ENCODE measurements at regions not wholly inside any gene's neighbourhood (a gene's known extent, or its start where the extent isn't known, plus 50 kb on each side); places are given as distances from the start of the nearest gene placed in this dataset.

- Histone ChIP-seq H2AFZ (ENCODE audit: low read length) (no peak overlapping the region), H3K4me3 (replicated peaks in 1 of 3; ENCODE audit: insufficient read depth in 1 of 3, low read depth in 2 of 3, low read length in 3 of 3) (no peak overlapping the region), H3K4me2 (ENCODE audit: low read depth, low read length) (no peak overlapping the region), H3K4me1 (ENCODE audit: insufficient read depth, low read length) (no peaks in the 10 kb centered on the region), H3K9ac (ENCODE audit: insufficient read depth, low read depth, low read length) (no peak overlapping the region), H3K79me2 (ENCODE audit: insufficient read depth, low read length) (no peaks in the 10 kb centered on the region), H3K27ac (ENCODE audit: extremely low read length, insufficient read depth, low read length) (no peak overlapping the region), H4K20me1 (ENCODE audit: insufficient read depth, low read length) (no peaks in the 10 kb centered on the region), H3K9me3 (ENCODE audit: low read length) (no peaks in the 10 kb centered on the region), H3K36me3 (replicated peaks in 1 of 2; ENCODE audit: control insufficient read depth in 1 of 2, insufficient read depth in 2 of 2, low read length in 2 of 2) (no peaks in the 10 kb centered on the region), H3K27me3 (ENCODE audit: control insufficient read depth in 1 of 2, insufficient read depth in 2 of 2, low read length in 2 of 2) (peaks cover 0 to 31% of the 10 kb centered on the region in 2 experiments; a peak in 4 of 5 replicates)
- ATAC-seq (no peak), DNase-seq (ENCODE audit: low spot score) (no peak), FAIRE-seq (no peak)
- WGBS (ENCODE audit: low lambda C conversion rate): 46% methylated on average over 3 of the region's 3 CpGs
- in situ Hi-C loops (cut with HindIII; ENCODE audit: extremely low pct_ligation_motif_present, low pct_unique_long_range_greater_than_20kb) (no loop called here), intact Hi-C loops (cut with micrococcal nuclease; ENCODE audit: unreplicated experiment) (no loop called here)
- BruUV-seq (replicated peaks): no TSS peak
- ChIA-PET CTCF (ENCODE audit: low intra/inter-chr PET ratio, low total read pairs) (no interaction called here), POLR2A (no interaction called here)
- no peak for TF ChIP-seq ZNF770 (CRISPR knock-in tag; IDR thresholded peaks at IDR 0.05)
- TF ChIP-seq RERE (CRISPR knock-in tag; IDR thresholded peaks at IDR 0.05; ENCODE audit: low read depth): no peak
- no peak for TF ChIP-seq IRX3 (CRISPR knock-in tag; IDR thresholded peaks at IDR 0.05; ENCODE audit: borderline replicate concordance, low read depth)
- no peak for TF ChIP-seq SRSF4 (IDR thresholded peaks at IDR 0.05; ENCODE audit: low read depth, low read length, poor library complexity, severe bottlenecking)
- no peak for TF ChIP-seq HNRNPK (IDR thresholded peaks at IDR 0.05; ENCODE audit: low read depth, low read length, poor library complexity, severe bottlenecking)
- TF ChIP-seq ZNF282 (IDR thresholded peaks at IDR 0.05; ENCODE audit: partially characterized antibody): no peak
- TF ChIP-seq ZNF138 (CRISPR knock-in tag; IDR thresholded peaks at IDR 0.05; ENCODE audit: low read depth): no peak
- TF ChIP-seq ATF1 (CRISPR knock-in tag; IDR thresholded peaks at IDR 0.05): no peak
- TF ChIP-seq ZNF232 (CRISPR knock-in tag; IDR thresholded peaks at IDR 0.05; ENCODE audit: borderline replicate concordance): no peak
- no peak for TF ChIP-seq POLR2AphosphoS2 (IDR thresholded peaks at IDR 0.05; ENCODE audit: low read depth, low read length)
These were observed 379.2 kb upstream of the ZFHX3 start for GRCh38 chr16:73427164-73427563.

Data from HepG2 (cell line).